ENCODE measurements at regions not wholly inside any gene's neighbourhood (a gene's known extent, or its start where the extent isn't known, plus 50 kb on each side); places are given as distances from the start of the nearest gene placed in this dataset.

GRCh38 chr13:110042253-110042950 is 256.0 kb upstream of the IRS2 start:
- H3K79me1 ChIP-seq (ENCODE audit: low read depth, low read length): no peaks in the 10 kb centered on the region
- no peaks in the 10 kb centered on the region for H3K79me2 ChIP-seq (ENCODE audit: control insufficient read depth in 1 of 2, insufficient read depth in 2 of 2, low read length in 2 of 2)
- TF ChIP-seq BCL11A (IDR thresholded peaks at IDR 0.05; ENCODE audit: low read depth in 2 of 2, low read length in 2 of 2) (no peak), SIRT6 (IDR thresholded peaks at IDR 0.05; ENCODE audit: low read length) (no peak)
- H2BK20ac ChIP-seq (ENCODE audit: low read length): no peak overlapping the region
- no peak overlapping the region for H2AK5ac ChIP-seq (ENCODE audit: low read depth, low read length)
- no peak for FAIRE-seq
- WGBS, 2 experiments (ENCODE audit: extremely low coverage in 1 of 2, insufficient coverage in 1 of 2, insufficient read length in 1 of 2, insufficient replicate concordance in 2 of 2, low coverage in 1 of 2, low lambda C conversion rate in 2 of 2, missing lambda C conversion rate in 1 of 2): 89% methylated on average over 14 of the region's 14 CpGs; no CpG with 5 or more reads in 1 of the 2 experiments
- peaks cover 0 to 7% of the 10 kb centered on the region in 2 experiments for H4K20me1 ChIP-seq (replicated peaks in 1 of 2; ENCODE audit: control insufficient read depth in 1 of 2, insufficient read depth in 2 of 2, low read length in 2 of 2)
- no peak overlapping the region for H2BK15ac ChIP-seq (ENCODE audit: low read length)
- H2BK5ac ChIP-seq (ENCODE audit: low read depth, low read length): no peak overlapping the region
- no peak overlapping the region for H2BK120ac ChIP-seq (replicated peaks; ENCODE audit: low read depth, low read length)
- no peak overlapping the region for H3K9ac ChIP-seq (replicated peaks in 1 of 4; ENCODE audit: extremely low read depth in 1 of 4, low read depth in 3 of 4, low read length in 3 of 4)
- no peak overlapping the region for H3K4me3 ChIP-seq (ENCODE audit: extremely low read depth in 1 of 4, insufficient read depth in 2 of 4, low read depth in 3 of 4, low read length in 4 of 4)
- H3K4me2 ChIP-seq (ENCODE audit: insufficient read depth in 1 of 2, low read depth in 2 of 2, low read length in 2 of 2): no peak overlapping the region
- no peaks in the 10 kb centered on the region for H3K9me3 ChIP-seq (ENCODE audit: insufficient read depth in 2 of 2, low read depth in 1 of 2, low read length in 1 of 2)
- no peak overlapping the region for H3K14ac ChIP-seq (ENCODE audit: insufficient read length)
- no peaks in the 10 kb centered on the region for H3K27me3 ChIP-seq (replicated peaks in 1 of 4; ENCODE audit: control insufficient read depth in 3 of 4, extremely low read depth in 1 of 4, insufficient read depth in 3 of 4, low read length in 3 of 4)
- no peak overlapping the region for H3K23ac ChIP-seq (ENCODE audit: insufficient read length)
- DNase-seq (ENCODE audit: low read depth in 1 of 2, low spot score in 2 of 2): no peak
- no peak overlapping the region for H3K56ac ChIP-seq (replicated peaks; ENCODE audit: insufficient read length, low read depth, low read length)
- H3K36me3 ChIP-seq (ENCODE audit: control insufficient read depth in 2 of 4, insufficient read depth in 4 of 4, low read length in 3 of 4): no peaks in the 10 kb centered on the region; a peak in 1 of 8 replicates
- H2BK12ac ChIP-seq (ENCODE audit: low read depth, low read length): no peak overlapping the region
- peaks cover 9% of the 10 kb centered on the region; the same call in 1 of the 2 replicates for H3K23me2 ChIP-seq (ENCODE audit: low read depth, low read length)
- no peak overlapping the region for H4K5ac ChIP-seq (ENCODE audit: insufficient read length, low read depth, low read length)
- no peak overlapping the region for H3K4ac ChIP-seq (replicated peaks; ENCODE audit: insufficient read length, low read depth, low read length)
- H3K18ac ChIP-seq (ENCODE audit: extremely low read depth, low read length): no peak overlapping the region
- no peak overlapping the region for H4K91ac ChIP-seq (replicated peaks; ENCODE audit: insufficient read length, low read length)
- H2AFZ ChIP-seq (ENCODE audit: low read length): no peak overlapping the region
- ChIA-PET CTCF (ENCODE audit: partially characterized antibody) (interaction anchor here (0.6 to 0.9 kb wide), 2 partner anchors 192 to 830 kb away, joined by 4 to 6 read pairs; no protein-coding TSS in a partner anchor), POLR2A (ENCODE audit: partially characterized antibody) (no interaction called here)
- H3K4me1 ChIP-seq (replicated peaks in 1 of 4; ENCODE audit: control insufficient read depth in 3 of 4, insufficient read depth in 4 of 4, low read length in 3 of 4): peaks cover 0 to 5% (median 3%) of the 10 kb centered on the region in 4 experiments; a peak in 4 of 7 replicates
- no peak overlapping the region for H4K8ac ChIP-seq (ENCODE audit: extremely low read depth, insufficient read depth, low read length)
- no peak overlapping the region for H3K27ac ChIP-seq (ENCODE audit: low read depth, low read length)

All from H1 (cell line).